ENCODE measurements at regions not wholly inside any gene's neighbourhood (a gene's known extent, or its start where the extent isn't known, plus 50 kb on each side); places are given as distances from the start of the nearest gene placed in this dataset.
"Not testable (repeated sequence)": the region's sequence is repeated elsewhere in the genome, so short reads cannot be mapped to it uniquely, and the experiment has no call there.

DNA sequence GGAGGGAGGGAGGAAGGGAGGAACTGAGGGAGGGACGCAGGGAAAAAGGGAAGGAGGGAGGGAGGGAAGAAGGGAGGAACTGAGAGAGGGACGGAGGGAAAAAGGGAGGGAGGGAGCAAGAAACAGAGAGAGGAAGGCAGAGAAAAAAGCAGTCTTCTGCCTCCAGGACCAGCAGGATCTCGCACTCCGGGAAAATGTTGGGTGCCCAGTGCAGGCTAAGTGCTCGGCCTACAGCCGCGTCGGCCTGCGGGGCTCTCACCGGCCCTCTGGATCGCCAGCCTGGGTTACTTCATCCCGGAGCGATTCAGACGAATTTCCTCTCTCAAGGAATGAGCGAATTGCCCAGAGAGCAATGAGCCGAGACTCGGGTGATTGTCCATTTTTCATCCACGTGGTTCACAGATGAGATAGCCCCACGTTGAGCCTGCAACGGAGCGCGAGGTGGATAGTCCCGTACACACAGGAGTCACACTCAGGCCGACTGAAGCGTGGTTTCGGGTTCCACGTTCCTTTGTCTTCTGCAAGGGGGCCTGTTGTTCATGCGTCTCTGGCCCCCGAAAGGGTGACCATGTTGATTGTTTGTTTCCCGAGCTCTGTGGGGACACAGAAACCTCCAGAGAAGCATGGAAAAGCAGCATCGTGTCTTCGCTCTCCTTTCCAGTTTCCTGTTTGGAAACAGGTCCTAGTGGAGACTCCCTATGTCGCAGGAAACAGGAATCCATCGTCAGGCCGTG lies 1937.1 kb upstream of the DEFB115 start:
- not testable (repeated sequence) for DNase-seq (ENCODE audit: low spot score)

DNA sequence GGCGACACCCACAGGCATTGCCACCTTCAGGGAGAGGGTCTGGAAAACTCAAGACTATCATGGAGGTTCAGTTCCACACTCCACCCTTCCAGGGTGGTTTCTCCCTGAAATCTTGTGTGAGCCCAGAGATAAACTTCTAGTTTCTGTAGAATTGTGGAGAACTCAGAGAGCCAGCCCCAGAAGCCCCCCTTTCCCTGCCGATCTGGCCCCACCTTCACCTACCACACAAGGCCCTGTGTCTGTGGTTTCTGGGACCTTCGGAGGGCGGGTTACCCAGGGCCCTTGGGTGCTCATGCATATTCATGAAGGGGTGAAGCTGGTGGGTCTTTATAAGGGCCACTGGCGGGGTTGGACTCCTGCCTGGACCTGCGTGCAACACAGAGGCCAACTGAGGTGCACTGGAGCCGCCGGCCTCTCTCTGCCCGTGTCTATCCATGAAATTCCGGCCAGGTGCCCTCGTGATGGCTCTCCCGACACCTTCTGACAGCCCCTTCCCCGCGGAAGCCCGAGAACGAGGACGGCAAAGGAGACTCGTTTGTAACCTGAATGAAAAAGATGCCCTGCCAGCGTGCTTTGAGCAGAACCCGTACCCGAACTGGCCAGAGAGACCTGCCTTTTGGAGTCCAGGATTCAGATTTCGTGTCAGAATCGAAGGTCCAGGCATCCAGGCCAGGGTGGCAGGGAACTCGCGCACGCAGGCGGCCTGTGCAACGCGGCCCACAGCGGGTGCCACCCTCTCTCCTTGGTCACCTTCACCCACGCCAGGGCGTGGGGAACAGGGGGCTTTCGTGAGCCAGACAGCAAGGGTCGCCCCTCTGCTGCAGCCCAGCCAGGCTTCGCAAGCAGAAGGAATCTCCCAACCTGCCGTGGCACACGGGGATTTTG lies 1933.6 kb upstream of the DEFB115 start:
- not testable (repeated sequence) for DNase-seq (ENCODE audit: low spot score)

DNA sequence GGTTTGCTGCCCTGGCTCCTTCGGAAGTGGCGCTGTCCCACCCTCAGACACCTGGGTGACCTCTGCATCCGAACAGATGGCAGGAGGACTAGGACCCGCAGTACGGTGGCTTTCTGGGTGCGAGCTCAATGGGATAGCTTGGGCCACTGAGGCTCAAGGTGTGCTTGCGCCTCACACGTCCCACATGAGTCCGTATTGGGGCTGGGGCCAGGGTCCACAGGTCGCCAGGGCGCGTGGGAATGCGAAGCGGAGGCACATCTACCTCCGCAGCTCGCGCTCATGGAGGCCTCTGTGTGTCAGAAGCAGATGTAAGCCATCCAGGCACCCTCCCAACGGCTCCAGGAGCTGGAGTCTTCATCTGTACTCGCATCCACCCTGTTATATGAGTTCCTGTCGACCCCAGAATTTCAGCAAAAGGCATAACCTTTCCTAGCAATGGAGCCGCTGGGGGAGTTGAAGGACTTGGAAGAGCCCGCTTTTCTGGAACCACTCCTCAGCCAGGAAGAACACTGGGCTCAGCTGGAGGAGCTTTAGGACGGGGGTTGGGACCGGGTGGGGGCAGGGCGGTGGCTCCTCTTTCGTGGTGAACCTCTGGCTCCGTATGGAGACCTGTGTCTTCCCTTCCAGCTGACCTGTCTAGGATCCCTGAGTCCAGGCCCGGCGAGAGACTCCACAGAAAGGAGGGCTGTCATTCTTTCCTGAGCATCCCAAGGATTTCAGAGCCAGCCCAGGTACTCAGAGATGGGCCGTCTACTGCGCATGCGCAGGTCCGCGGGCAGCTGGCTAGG lies 1932.8 kb upstream of the DEFB115 start:
- DNase-seq (ENCODE audit: low spot score) = not testable (repeated sequence)

DNA sequence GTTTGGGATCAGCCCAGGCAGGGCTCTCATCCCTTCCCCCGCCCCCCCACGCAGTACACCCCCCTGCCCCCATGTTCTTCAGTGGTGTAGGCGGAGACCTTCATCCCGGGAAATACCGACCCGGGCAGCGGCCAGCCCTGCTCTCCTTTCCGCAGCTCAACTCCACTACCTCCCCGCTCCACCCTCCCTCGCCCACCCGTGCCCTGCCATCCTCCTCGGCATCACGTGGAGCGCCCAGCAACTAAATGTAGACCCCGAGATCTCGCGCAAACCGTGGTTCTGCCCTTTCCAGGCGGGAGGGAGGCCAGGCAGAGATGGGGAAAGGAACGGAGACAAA lies 1932.2 kb upstream of the DEFB115 start:
- no peak for DNase-seq (ENCODE audit: low spot score)

DNA sequence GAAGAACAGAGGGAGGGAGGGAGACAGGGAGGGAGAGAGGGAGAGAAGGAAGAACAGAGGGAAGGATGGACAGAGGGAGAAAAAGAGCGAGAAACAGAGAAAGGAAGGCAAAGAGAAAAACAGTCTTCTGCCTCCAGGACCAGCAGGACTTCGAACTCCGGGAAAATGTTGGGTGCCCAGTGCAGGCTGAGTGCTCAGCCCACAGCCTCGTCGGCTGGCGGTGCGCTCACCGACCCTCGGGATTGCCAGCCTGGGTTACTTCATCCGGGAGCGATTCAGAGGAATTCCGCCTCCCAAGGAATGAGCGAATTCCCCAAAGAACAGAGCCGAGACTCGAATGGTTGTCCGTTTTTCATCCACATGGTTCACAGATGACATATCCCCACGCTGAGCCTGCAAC lies 1931.7 kb upstream of the DEFB115 start:
- DNase-seq (ENCODE audit: low spot score) = not testable (repeated sequence)

DNA sequence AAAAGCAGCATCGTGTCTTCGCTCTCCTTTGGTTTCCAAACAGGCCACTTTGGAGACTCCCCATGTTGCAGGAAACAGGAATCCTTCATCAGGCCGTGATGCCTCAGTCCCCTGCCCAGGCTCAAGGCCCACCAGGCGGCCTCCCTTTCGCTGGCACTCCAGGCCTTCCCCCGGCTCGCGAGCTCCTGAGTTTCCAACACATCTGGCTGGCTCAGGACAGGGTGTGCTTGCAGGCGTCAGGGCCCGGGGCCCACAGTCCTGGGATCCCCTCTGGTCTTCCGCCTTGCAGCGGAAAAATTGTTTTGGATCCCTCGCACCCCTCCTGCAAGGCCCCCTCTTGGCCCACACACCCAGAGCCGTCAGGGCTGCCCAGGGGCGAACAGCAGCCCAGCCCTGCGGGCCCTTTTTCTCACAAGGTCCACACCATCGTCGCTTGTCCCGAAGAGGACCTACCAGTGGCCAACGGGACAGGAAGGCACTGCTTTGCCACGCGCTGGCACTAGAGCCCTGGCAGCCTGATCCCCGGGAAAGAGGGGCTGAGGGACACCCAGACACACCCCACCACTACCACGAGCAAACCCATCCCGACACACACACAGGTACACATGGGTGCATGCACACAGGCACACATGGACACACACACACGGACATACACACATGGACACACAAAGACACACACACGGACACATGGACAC lies 1930.9 kb upstream of the DEFB115 start:
- DNase-seq (ENCODE audit: low spot score) = no peak

DNA sequence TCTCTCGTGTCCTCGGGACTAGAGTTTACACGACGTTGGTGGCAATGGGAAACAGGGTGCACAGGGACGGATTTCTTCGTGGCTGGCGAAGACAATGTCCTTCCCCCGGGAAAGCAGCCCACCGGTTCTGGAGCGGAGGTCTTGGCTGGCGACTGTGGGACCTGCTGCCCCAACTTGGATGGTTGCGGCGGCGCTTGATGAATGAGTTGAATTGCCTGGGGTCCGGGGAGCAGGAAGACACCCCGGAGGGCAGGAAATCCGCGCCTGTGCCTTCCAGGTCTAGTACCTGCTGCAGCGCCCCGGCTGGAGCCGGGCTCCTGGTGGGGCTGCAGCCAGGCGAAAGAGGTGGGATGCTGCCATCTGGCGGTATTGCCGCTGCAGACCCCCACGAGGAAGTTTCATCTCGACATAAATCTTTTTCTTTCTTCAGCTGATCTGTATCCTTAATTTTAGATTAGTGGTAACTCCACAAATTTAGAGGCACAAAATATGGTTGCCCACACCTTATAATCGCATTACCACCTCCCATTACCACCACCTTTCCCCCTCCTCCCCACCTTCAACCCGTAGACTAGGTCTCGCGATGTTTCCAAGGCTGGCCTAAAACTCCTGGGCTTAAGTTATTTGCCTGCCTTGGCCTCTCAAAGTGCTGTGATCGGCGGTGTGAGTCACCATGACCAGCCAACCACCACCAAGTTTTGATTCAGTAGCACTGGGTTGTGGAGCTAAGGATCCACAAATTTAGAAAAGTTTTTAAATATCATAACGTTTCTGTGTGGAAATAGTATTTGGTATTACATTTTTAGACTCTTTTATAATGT lies 1929.7 kb upstream of the DEFB115 start:
- not testable (repeated sequence) for DNase-seq (ENCODE audit: low spot score)

DNA sequence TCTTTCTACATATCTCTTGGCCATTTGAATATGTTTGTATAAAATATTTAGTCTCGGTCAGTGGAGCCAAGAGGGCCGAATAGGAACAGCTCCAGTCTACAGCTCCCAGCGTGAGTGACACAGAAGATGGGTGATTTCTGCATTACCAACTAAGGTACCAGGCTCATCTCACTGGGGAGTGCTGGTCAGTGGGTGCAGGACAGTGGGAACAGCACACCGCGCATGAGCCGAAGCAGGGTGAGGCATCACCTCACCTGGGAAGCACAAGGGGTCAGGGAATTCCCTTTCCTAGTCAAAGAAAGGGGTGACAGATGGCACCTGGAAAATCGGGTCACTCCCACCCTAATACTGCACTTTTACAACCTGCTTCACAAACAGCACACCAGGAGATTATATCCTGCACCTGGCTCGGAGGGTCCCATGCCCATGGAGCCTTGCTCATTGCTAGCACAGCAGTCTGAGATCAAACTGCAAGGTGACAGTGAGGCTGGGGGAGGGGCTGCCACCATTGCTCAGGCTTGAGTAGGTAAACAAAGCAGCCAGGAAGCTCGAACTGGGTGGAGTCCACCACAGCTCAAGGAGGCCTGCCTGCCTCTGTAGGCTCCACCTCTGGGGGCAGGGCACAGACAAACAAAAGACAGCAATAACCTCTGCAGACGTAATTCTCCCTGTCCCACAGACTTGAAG lies 1926.9 kb upstream of the DEFB115 start:
- DNase-seq (ENCODE audit: low spot score) = not testable (repeated sequence)

DNA sequence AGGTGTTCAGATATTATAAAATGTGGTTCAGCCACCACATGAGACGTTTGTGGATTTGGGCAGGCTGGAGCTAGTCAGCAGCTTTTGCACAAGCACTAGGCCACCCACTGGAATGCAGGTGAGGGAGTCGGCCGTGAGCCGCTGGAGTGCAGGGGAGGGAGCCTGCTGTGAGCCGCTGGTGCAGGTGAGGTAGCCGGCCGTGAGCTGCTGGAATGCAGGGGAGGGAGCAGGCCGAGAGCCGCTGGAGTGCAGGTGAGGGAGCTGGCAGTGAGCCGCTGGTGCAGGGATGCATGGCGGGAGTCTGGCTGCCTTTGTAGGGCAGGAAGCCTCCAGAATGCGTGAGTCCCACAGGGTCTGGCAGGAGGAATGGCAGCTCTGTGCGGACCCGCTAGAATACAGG lies 1907.6 kb upstream of the DEFB115 start:
- no peak for DNase-seq (ENCODE audit: low spot score)

DNA sequence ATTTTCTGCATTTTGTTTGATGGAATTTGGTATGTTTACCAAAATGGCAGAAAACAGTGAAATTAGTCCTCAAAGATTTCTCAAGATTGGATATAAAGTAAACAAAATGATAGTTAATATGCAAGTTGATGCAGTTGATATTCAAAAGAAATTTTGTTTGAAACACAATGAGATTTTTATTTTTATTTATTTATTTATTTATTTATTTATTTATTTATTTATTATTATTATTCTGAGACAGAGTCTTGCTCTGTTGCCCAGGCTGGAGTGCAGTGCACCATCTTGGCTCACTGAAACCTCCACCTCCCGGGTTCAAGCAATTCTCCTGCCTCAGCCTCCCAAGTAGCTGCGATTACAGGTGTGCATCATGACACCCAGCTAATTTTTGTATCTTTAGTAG lies 1881.5 kb upstream of the DEFB115 start:
- DNase-seq (ENCODE audit: low spot score) = not testable (repeated sequence)

DNA sequence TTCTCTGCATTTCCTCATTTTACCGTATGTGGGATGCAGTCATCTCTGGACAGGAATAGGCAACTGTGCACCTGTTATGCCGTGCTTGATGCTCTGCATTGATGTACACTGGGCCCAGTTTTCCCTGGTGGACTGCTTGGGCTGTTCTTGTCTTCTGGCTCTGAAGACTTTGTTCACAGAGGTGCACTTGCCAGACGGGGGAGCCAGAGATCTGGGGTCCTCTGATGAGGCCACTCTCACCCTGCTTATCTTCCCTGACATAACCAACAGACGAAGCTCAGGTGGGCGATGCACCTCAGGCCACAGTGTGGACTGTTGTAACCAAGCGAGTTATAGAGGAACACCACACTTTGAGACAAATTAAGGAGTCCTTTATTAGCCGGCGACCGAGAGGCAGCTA lies 1864.6 kb upstream of the DEFB115 start:
- DNase-seq (ENCODE audit: low spot score) = not testable (repeated sequence)

DNA sequence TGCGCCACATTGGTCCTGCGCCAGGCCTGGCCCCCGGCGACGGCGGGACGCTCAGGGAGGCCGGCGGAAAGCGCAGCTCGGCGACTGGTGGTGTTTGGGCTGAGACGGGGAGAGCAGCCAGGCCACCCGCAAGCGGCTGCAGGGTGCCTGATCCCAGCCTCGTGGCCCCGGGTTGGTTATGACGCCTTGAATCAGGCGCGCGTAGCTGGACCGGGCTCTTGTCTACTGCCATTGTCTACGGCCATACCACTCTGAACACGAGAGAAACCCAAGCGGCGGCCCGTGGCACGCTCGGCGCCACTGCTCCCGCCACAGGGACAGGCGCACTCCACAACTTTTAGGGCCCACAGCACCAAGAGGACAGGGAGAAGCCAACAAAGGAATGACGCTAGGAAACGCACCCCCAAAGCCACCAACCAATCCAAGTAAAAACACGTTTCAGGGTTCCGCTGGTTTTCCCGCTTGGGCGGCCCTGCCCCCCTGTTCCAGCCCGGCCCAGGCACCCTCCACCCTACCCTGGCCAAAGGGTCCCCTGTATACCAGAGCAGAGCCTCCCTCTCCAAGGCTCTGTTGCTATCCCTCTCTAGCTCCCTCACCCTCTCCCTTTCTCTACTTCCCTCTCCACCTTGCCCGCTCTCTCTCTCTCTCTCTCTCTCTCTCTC lies 1849.3 kb upstream of the DEFB115 start:
- no peak for DNase-seq (ENCODE audit: low spot score)

DNA sequence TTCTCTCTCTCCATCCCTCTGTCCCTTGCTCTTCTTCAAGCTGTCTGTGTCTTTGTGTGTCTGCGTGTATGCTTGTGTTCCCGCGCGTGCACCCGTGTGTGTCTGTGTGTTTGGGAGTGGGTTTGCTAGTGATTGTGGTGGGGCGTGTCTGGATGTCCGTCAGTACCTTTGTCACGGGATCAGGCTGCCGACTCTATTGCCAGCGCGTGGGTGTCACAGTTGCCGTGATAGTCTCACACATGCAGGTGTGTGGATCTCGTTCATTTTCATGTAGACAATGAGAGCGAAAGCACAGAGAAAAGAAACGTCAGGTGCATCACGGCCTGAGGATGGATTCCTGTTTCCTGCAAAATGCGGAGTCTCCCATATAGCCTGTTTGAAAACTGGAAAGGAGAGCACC lies 1848.8 kb upstream of the DEFB115 start:
- not testable (repeated sequence) for DNase-seq (ENCODE audit: low spot score)

DNA sequence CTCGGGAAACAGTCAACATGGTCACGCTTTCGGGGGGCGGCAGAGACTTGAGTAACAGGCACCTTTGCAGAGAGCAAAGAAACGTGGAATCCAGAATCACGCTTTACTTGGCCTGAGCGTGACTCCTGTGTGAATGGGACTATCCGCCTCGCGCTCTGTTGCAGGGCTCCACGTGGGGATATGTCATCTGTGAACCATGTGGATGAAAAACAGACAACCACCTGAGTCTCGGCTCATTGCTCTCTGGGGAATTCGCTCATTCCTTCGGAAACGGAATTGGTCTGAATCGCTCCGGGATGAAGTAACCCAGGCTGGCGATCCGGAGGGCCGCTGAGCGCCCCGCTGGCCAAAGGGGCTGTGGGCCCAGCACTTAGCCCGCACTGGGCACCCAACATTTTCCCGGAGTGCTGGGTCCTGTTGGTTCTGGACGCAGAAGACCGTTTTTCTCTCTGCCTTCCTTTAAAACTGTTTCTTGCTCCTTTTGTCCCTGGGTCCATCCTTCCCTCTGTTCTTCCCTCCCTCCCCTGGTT lies 1848.2 kb upstream of the DEFB115 start:
- not testable (repeated sequence) for DNase-seq (ENCODE audit: low spot score)

DNA sequence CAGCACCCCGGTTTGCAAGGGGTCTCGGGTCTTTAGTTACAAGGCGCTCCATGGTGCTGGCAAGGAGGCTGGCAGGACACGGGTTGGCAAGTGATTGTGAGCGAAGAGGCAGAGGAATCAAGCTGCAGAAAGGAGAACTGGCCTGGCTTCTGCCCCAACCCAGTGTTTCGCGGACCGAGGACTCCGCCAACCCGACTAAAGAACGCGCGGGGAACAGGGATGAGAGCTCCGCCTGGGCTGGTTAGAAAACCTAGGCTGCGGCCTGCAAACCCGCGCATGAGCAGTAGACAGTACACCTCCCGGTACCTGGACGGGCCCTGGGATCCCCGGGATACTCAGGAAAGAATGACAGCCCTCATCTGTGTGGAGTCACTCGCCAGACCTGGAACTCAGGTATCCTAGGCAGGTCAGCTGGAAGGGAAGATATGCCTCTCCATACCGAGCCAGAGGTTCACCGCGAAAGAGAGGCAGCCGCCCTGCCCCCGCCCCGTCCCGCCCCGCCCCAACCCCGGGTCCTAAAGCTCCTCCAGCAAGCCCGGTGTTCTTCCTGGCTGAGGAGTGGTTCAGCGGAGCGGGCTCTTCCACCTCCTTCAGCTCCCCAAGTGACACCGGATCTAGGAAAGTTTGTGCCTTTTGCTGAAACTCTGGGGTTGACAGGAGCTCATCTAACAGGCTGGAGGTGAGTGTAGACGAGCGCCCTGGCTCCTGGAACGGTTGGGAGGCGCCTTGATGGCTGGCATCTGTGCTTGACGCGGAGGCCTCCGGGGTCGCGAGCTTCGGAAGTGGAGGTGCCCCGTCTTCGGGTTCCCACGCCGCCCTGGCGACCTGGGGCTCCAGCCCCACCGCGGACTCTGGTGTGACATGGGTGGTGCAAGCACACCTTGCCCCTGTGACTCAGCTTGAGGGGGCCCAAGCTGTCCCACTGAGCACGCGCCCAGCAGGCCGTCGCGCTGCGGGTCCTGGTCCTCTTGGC lies 1847.3 kb upstream of the DEFB115 start:
- no peak for DNase-seq (ENCODE audit: low spot score)

DNA sequence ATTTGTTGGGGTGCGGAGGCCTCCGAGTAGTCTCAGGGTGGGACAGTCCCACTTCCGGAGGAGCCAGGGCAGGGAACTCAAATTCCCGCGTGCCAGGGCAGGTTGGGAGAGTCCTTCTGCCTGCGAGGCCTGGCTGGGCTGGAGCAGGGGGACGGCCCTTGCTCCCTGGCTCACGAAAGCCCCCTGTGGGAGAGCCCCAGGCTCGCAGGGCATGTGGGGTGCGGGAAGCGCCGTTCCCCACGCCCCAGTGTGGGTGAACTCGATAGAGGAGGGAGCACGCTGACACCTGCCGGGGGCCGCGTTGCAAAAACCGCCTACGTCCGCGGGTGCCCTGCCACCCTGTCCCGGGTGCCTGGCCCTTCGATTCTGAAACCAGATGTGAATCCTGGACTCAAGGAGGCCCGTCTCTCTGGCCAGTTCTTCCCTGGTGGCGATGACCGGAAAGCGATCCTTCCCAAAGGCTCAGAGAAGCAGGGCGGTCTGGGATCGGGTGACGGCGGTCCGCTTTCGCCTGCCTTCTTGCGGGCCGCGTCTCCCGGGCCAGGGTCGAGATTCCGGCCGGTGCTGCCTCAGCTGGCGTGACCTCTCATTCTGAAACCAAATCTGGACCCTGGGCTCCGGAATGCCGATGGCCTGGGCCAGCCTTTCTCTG lies 1846.5 kb upstream of the DEFB115 start:
- no peak for DNase-seq (ENCODE audit: low spot score)

DNA sequence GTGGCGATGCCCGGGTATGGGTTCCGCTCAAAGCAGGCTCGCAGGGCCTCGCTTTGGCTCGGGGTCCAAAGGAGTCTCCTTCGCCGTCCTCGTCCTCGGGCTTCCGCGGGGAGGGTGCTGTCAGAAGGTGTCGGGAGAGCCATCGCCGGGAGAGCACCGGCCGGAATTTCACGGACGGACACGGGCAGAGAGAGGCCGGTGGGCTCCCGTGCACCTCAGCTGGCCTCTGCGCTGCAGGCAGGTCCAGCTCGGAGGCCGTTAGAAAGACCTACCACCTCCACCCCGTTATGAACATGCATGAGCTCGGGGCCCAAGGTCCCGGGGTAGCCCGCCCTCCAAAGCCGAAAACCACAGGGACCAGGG lies 1846.0 kb upstream of the DEFB115 start:
- not testable (repeated sequence) for DNase-seq (ENCODE audit: low spot score)

DNA sequence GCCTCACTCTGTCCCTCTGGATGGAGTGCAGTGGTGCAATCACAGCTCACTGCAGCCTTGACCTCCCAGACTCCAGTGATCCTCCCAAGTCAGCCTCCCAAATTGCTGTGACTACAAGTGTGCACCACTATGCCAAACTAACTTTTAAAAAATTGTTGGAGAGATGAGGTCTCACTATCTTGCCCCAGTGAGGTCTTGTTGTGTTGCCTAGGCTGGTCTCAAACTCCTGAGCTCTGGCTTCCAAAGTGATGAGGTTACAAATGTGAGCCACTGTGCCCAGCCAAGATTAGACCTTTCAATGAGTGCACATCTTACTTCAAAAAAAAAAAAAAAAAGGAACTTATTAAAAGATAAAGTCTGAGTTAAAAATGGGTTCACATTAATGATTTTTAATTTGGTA lies 1838.1 kb upstream of the DEFB115 start:
- DNase-seq (ENCODE audit: low spot score) = no peak
